Activated T-cell treated with anti-CD3 and anti-CD28 coated beads, Interleukin-2, amount 50 U/mL, for 72 hours (primary cell): ENCODE measurements at regions not wholly inside any gene's neighbourhood (a gene's known extent, or its start where the extent isn't known, plus 50 kb on each side); places are given as distances from the start of the nearest gene placed in this dataset.
A peak's percentile ranks its signal among the peaks of the same experiment; 100 is the strongest.
"Not testable (repeated sequence)": the region's sequence is repeated elsewhere in the genome, so short reads cannot be mapped to it uniquely, and the experiment has no call there.

Experiments
- ATAC-seq, 2 donors: fragments of 150-1000 bp; cut with Tn5 transposase; replicated peaks in 1 of 2; 2 replicates each; pipeline ENCODE4 v1.10.0; 2021; ENCODE audit warnings: moderate library complexity in 2 of 2, mild to moderate bottlenecking in 1 of 2
- DNase-seq, 2 donors: peaks; one replicate each; pipeline ENCODE4 v3.0.0; 2021 to 2022; ENCODE audit warnings: mixed read lengths in 1 of 2
- H3K27ac Mint-ChIP-seq: one replicate; pipeline ENCODE4 v1.8.0; 2022; ENCODE audit warnings: mild to moderate bottlenecking, moderate library complexity, mixed read lengths
- H3K27me3 Mint-ChIP-seq: one replicate; pipeline ENCODE4 v1.8.0; 2022; ENCODE audit warnings: low read depth, mixed read lengths
- H3K36me3 Mint-ChIP-seq, 2 donors: one replicate each; pipeline ENCODE4 v1.8.0; 2022; ENCODE audit warnings: mixed read lengths in 2 of 2, mild to moderate bottlenecking in 1 of 2; ENCODE audit not compliant: insufficient read depth in 2 of 2
- H3K4me1 Mint-ChIP-seq: one replicate; pipeline ENCODE4 v1.8.0; 2022; ENCODE audit warnings: low read depth, mixed read lengths
- H3K4me3 Mint-ChIP-seq, 2 donors: one replicate each; pipeline ENCODE4 v1.8.0; 2022; ENCODE audit warnings: mild to moderate bottlenecking in 2 of 2, mixed read lengths in 2 of 2, moderate library complexity in 2 of 2
- H3K9me3 Mint-ChIP-seq, 2 donors: one replicate each; pipeline ENCODE4 v1.8.0; 2022; ENCODE audit warnings: mixed read lengths in 2 of 2

- DNase-seq (no peak), ATAC-seq (no peak)
- Mint-ChIP-seq H3K4me3 (no peak overlapping the region), H3K4me1 (no peaks in the 10 kb centered on the region), H3K36me3 (no peaks in the 10 kb centered on the region), H3K27ac (no peak overlapping the region), H3K27me3 (no peaks in the 10 kb centered on the region), H3K9me3 (peaks cover 0 to 2% of the 10 kb centered on the region in 2 donors)
Measured at GRCh38 chr9:17083258-17083657, 51.6 kb upstream of the CNTLN start.

DNA sequence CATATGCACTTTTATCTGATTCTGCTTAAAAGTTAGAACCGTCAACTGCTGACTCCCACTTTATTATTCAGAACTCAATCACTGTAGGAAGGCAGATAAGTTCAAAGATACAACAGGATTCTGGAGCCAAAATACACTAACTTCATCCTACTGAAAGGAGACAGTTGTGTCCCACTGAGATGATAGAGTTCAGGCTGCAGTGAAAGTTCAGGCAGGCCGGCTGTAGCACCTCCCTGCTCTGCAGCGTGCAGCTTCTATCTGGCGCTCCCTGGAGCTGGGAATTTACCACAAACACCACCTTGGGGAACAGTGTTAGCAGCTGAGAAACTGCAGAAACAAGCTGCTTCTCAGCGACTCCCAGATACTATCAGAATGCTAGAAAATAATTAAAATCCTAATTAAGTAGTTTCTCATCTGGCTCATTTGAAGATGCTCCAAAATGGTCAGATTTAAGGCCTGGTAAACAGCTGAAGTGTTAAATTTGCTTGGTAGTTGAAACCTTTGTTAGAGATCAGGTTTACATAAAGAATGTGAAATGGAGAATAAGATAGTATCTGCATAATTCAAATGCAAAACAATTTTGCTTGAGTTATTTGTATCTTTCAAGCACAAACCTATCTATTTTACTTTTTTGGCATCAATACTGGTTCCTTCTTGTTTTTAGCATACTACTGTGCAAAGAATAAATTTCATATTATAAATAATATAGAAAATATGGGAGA is 52.3 kb upstream of the CNTLN start:
- Mint-ChIP-seq H3K9me3 (peaks cover 0 to 2% of the 10 kb centered on the region in 2 donors), H3K4me1 (no peaks in the 10 kb centered on the region), H3K27ac (no peak overlapping the region), H3K36me3 (no peaks in the 10 kb centered on the region), H3K27me3 (no peaks in the 10 kb centered on the region), H3K4me3 (no peak overlapping the region)
- DNase-seq (no peak), ATAC-seq (no peak)

GRCh38 chr9:17081814-17082213 is 53.0 kb upstream of the CNTLN start:
- Mint-ChIP-seq H3K36me3 (no peaks in the 10 kb centered on the region), H3K27me3 (no peaks in the 10 kb centered on the region), H3K9me3 (peaks cover 0 to 2% of the 10 kb centered on the region in 2 donors), H3K4me3 (no peak overlapping the region), H3K27ac (no peak overlapping the region), H3K4me1 (no peaks in the 10 kb centered on the region)
- ATAC-seq (no peak), DNase-seq (no peak)

DNA sequence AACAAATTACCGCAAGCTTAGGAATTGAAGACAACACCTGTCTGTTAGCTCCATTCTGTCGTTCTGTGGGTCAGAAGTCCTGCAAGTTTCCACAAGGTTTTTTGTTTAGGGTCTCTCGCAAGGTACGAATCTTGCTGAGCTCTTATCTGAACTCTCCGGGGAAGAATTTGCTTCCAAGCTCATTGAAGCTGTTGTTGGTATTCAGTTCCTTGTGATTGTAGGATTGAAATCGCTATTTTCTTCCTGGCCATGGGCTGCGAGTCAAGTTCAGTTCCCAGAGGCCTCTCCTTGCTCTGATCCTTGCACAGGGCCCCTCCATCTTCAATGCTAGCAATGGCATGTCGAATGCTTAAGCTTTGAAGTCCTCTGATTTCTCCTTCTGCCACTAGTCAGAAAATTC is 53.5 kb upstream of the CNTLN start:
- DNase-seq, result no peak
- no peaks in the 10 kb centered on the region for H3K4me1 Mint-ChIP-seq
- H3K9me3 Mint-ChIP-seq, result peaks cover 0 to 2% of the 10 kb centered on the region in 2 donors
- H3K4me3 Mint-ChIP-seq, result no peak overlapping the region
- H3K27me3 Mint-ChIP-seq, result no peaks in the 10 kb centered on the region
- no peaks in the 10 kb centered on the region for H3K36me3 Mint-ChIP-seq
- no peak overlapping the region for H3K27ac Mint-ChIP-seq
- no peak for ATAC-seq

DNA sequence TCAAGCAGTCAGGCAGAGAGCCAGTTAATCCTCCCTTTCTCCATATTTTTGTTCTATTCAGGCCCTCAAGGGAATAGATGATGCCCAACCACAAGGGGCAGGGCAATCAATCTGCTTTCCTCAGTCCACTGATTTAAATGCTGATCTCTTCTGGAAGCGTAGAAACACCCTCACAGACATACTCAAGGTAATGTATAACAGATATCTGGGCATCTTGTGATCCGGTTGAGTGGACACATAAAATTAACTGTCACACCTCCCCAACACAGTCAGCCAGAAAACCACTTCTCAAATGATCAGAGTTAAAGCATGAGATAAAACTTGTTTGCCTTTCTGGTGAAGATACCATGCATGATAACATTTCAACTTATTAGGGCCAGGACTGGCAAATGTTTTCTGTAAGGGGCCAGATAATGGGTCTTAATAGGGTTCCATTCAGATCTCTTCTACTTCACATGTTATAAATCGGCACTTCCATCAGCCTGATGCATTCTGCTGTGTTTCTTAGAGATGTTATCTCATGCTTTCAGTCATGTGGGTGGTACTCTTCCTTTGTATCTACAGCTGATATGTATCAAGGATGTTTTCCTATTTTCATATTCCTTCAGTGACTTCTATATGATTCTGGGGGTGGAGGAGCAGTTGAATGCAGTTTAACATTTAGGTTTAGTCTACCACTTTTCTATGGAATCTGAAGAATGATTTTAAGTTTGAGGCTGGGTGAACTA is 58.9 kb upstream of the CNTLN start:
- Mint-ChIP-seq H3K36me3 (no peaks in the 10 kb centered on the region), H3K9me3 (peaks cover 0 to 2% of the 10 kb centered on the region in 2 donors), H3K27ac (no peak overlapping the region), H3K4me3 (no peak overlapping the region), H3K27me3 (no peaks in the 10 kb centered on the region), H3K4me1 (no peaks in the 10 kb centered on the region)
- no peak for ATAC-seq
- DNase-seq, result no peak

DNA sequence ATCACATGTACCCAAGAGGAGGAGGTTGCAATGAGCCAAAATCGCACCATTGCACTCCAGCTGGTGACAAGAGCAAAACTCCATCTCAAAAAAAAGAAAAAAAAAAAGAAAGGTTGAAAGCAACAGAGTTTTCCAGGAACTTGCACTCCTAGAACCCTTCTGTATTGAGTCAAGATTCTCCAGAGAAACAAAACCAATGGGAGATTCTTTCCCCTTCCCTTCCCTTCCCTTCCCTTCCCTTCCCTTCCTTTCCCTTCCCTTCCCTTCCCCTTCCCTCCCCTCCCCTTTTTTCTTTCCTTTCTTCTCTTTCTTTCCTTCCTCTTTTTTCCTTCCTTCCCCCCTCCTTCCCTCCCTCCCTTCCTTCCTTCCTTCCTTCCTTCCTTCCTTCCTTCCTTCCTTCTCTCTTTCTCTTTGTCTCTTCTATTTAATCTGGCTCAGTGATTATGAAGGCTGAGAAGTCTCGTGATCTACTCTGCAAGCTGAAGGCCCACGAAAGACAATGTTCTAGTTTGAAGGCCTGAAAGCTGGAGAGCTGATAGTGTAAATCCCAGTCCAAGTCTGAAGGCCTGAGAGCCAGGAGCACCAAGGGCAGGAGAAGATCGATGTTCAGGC is 59.6 kb upstream of the CNTLN start:
- peaks cover 0 to 2% of the 10 kb centered on the region in 2 donors for H3K9me3 Mint-ChIP-seq
- ATAC-seq (no peak), DNase-seq (no peak)
- no peak overlapping the region for H3K27ac Mint-ChIP-seq
- no peak overlapping the region for H3K4me3 Mint-ChIP-seq
- H3K36me3 Mint-ChIP-seq, result no peaks in the 10 kb centered on the region
- no peaks in the 10 kb centered on the region for H3K4me1 Mint-ChIP-seq
- no peaks in the 10 kb centered on the region for H3K27me3 Mint-ChIP-seq

GRCh38 chr9:17072563-17072962 is 62.3 kb upstream of the CNTLN start:
- not testable (repeated sequence) for H3K27me3 Mint-ChIP-seq, ATAC-seq, H3K36me3 Mint-ChIP-seq, H3K4me3 Mint-ChIP-seq, H3K9me3 Mint-ChIP-seq, DNase-seq, H3K4me1 Mint-ChIP-seq, H3K27ac Mint-ChIP-seq

- H3K9me3 Mint-ChIP-seq, result peaks cover 0 to 2% of the 10 kb centered on the region in 2 donors
- no peaks in the 10 kb centered on the region for H3K36me3 Mint-ChIP-seq
- no peak overlapping the region for H3K4me3 Mint-ChIP-seq
- H3K4me1 Mint-ChIP-seq, result no peaks in the 10 kb centered on the region
- H3K27me3 Mint-ChIP-seq, result no peaks in the 10 kb centered on the region
- DNase-seq (no peak), ATAC-seq (no peak)
- peak overlapping the region; percentile 16 for H3K27ac Mint-ChIP-seq
Measured at GRCh38 chr9:17068671-17069070, 66.2 kb upstream of the CNTLN start.

GRCh38 chr9:17065062-17065461 is 69.8 kb upstream of the CNTLN start:
- H3K27me3 Mint-ChIP-seq, result no peaks in the 10 kb centered on the region
- H3K4me1 Mint-ChIP-seq, result no peaks in the 10 kb centered on the region
- H3K4me3 Mint-ChIP-seq, result no peak overlapping the region
- H3K36me3 Mint-ChIP-seq, result no peaks in the 10 kb centered on the region
- no peak for DNase-seq
- ATAC-seq, result no peak
- H3K9me3 Mint-ChIP-seq, result peaks cover 0 to 2% of the 10 kb centered on the region in 2 donors
- H3K27ac Mint-ChIP-seq, result no peak overlapping the region

- Mint-ChIP-seq H3K36me3 (no peaks in the 10 kb centered on the region), H3K27ac (no peak overlapping the region), H3K4me3 (no peak overlapping the region), H3K9me3 (peaks cover 0 to 2% of the 10 kb centered on the region in 2 donors), H3K27me3 (no peaks in the 10 kb centered on the region), H3K4me1 (no peaks in the 10 kb centered on the region)
- no peak for DNase-seq
- ATAC-seq, result no peak
Measured at GRCh38 chr9:17064558-17064957, 70.3 kb upstream of the CNTLN start.

GRCh38 chr9:17063535-17064135 is 71.2 kb upstream of the CNTLN start:
- Mint-ChIP-seq H3K4me1 (no peaks in the 10 kb centered on the region), H3K27ac (no peak overlapping the region), H3K36me3 (no peaks in the 10 kb centered on the region), H3K27me3 (no peaks in the 10 kb centered on the region), H3K4me3 (no peak overlapping the region), H3K9me3 (peaks cover 0 to 2% of the 10 kb centered on the region in 2 donors)
- DNase-seq, result peak in 1 of 2 donors; percentile 6
- peak in 1 of 2 donors; percentile 60 for ATAC-seq

DNA sequence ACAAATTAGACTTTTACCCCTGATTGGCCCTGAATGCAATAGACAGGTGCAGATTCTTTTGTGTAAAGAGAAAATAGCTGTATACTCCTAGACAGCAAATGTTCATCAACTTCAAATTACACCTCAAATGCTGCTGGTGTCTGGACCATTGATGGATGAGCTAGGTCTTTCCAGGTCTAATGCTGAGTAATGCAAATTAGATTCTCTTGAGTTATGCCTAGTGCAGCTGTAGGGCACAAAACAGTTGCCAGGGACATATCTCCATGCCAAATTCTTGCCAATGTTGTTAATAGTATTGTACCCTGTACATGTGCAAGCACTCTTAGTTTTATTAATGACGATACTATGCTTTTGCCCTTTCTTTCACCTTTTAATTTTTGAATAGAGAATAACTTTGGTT is 72.3 kb upstream of the CNTLN start:
- Mint-ChIP-seq H3K4me1 (no peaks in the 10 kb centered on the region), H3K4me3 (no peak overlapping the region), H3K27ac (no peak overlapping the region), H3K9me3 (peaks cover 0 to 2% of the 10 kb centered on the region in 2 donors), H3K36me3 (no peaks in the 10 kb centered on the region), H3K27me3 (no peaks in the 10 kb centered on the region)
- ATAC-seq (no peak), DNase-seq (no peak)

DNA sequence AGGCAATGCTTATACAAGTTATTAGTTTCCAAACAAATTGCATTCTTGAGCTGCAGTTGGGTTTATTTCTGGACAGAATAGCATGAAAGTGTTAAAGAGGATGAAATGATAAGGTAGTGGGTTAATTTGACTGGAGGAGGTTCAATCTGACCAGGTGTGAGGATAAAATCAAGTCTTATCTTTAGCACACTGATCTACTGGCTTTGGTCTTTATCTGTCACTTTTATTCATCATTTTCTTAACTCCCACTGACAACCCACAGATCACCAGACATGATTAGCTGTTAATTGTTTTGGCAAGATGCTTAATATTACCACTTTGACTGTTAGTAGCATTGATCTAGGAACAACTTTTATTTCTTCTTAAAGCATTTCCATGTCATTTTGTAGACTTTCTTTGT is 74.4 kb upstream of the CNTLN start:
- no peak for ATAC-seq
- DNase-seq, result no peak
- Mint-ChIP-seq H3K27ac (no peak overlapping the region), H3K4me3 (no peak overlapping the region), H3K9me3 (peaks cover 0 to 2% of the 10 kb centered on the region in 2 donors), H3K27me3 (no peaks in the 10 kb centered on the region), H3K4me1 (no peaks in the 10 kb centered on the region), H3K36me3 (no peaks in the 10 kb centered on the region)
